ENCODE measurements at regions not wholly inside any gene's neighbourhood (a gene's known extent, or its start where the extent isn't known, plus 50 kb on each side); places are given as distances from the start of the nearest gene placed in this dataset.
A peak's percentile ranks its signal among the peaks of the same experiment; 100 is the strongest.

DNA sequence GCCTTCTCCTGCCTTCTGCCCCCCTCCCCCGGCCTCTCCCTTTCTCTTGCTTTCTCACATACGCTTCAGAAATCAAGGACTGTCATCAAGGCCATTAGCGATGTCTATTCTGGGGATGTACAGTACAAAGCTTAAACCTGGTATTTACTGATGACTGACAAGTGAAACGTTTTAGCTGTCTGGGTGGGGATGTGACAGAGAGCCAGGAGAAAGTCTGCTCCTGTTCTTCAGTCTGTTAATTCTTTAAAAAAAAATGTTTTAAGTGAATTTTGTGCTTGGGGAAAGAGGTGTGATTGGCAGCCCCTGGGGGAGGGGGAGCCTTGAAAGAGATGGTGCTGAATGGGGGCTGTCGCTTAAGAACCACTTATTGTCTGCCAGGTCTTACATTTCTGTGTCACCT lies 283.0 kb upstream of the PLXNA2 start:
- Histone ChIP-seq H3K9me3 (ENCODE audit: low read length) (no peaks in the 10 kb centered on the region), H4K20me1 (ENCODE audit: insufficient read depth) (no peaks in the 10 kb centered on the region), H3K4me3 (ENCODE audit: low read length) (peak overlapping the region; percentile 53), H3K4me2 (ENCODE audit: low read length) (peak overlapping the region; percentile 53), H3K36me3 (ENCODE audit: insufficient read depth, low read length) (no peaks in the 10 kb centered on the region), H3K27ac (ENCODE audit: low read length) (peak overlapping the region; percentile 98), H3K27me3 (ENCODE audit: insufficient read depth, low read depth, low read length) (no peaks in the 10 kb centered on the region), H3K9ac (ENCODE audit: low read length) (peak overlapping the region; percentile 70), H2AFZ (ENCODE audit: low read depth, low read length) (no peak overlapping the region), H3K79me2 (replicated peaks; ENCODE audit: insufficient read depth, low read length) (no peaks in the 10 kb centered on the region), H3K9me2 (ENCODE audit: insufficient read depth, low read length) (no peaks in the 10 kb centered on the region), H3F3A (ENCODE audit: insufficient read depth, low read length, poor library complexity, severe bottlenecking) (peaks cover 19% of the 10 kb centered on the region)
- TF ChIP-seq POLR2AphosphoS5 (IDR thresholded peaks at IDR 0.05) = peak; percentile 93
- no peak for TF ChIP-seq TAF1 (IDR thresholded peaks at IDR 0.05; ENCODE audit: low read depth)
- TF ChIP-seq, protein P1, sequence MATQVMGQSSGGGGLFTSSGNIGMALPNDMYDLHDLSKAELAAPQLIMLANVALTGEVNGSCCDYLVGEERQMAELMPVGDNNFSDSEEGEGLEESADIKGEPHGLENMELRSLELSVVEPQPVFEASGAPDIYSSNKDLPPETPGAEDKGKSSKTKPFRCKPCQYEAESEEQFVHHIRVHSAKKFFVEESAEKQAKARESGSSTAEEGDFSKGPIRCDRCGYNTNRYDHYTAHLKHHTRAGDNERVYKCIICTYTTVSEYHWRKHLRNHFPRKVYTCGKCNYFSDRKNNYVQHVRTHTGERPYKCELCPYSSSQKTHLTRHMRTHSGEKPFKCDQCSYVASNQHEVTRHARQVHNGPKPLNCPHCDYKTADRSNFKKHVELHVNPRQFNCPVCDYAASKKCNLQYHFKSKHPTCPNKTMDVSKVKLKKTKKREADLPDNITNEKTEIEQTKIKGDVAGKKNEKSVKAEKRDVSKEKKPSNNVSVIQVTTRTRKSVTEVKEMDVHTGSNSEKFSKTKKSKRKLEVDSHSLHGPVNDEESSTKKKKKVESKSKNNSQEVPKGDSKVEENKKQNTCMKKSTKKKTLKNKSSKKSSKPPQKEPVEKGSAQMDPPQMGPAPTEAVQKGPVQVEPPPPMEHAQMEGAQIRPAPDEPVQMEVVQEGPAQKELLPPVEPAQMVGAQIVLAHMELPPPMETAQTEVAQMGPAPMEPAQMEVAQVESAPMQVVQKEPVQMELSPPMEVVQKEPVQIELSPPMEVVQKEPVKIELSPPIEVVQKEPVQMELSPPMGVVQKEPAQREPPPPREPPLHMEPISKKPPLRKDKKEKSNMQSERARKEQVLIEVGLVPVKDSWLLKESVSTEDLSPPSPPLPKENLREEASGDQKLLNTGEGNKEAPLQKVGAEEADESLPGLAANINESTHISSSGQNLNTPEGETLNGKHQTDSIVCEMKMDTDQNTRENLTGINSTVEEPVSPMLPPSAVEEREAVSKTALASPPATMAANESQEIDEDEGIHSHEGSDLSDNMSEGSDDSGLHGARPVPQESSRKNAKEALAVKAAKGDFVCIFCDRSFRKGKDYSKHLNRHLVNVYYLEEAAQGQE (IDR thresholded peaks at IDR 0.05; ENCODE audit: borderline replicate concordance) = peak; percentile 79
- TF ChIP-seq, protein P2, sequence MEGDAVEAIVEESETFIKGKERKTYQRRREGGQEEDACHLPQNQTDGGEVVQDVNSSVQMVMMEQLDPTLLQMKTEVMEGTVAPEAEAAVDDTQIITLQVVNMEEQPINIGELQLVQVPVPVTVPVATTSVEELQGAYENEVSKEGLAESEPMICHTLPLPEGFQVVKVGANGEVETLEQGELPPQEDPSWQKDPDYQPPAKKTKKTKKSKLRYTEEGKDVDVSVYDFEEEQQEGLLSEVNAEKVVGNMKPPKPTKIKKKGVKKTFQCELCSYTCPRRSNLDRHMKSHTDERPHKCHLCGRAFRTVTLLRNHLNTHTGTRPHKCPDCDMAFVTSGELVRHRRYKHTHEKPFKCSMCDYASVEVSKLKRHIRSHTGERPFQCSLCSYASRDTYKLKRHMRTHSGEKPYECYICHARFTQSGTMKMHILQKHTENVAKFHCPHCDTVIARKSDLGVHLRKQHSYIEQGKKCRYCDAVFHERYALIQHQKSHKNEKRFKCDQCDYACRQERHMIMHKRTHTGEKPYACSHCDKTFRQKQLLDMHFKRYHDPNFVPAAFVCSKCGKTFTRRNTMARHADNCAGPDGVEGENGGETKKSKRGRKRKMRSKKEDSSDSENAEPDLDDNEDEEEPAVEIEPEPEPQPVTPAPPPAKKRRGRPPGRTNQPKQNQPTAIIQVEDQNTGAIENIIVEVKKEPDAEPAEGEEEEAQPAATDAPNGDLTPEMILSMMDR (IDR thresholded peaks at IDR 0.05; ENCODE audit: poor library complexity, severe bottlenecking) = no peak
- peak; percentile 100 for TF ChIP-seq EP300 (conservative IDR thresholded peaks at IDR 0.05; ENCODE audit: poor library complexity, severe bottlenecking)
- peak; percentile 63 for TF ChIP-seq SMC3 (conservative IDR thresholded peaks at IDR 0.05; ENCODE audit: poor library complexity)
- peak; percentile 69 for TF ChIP-seq RAD21 (conservative IDR thresholded peaks at IDR 0.05)
- TF ChIP-seq EZH2 (IDR thresholded peaks at IDR 0.05; ENCODE audit: borderline replicate concordance, insufficient read depth, low read length, poor library complexity, severe bottlenecking) = no peak
- peak; percentile 50 for TF ChIP-seq MXI1 (conservative IDR thresholded peaks at IDR 0.05; ENCODE audit: poor library complexity, severe bottlenecking)

- Histone ChIP-seq H3K36me3 (ENCODE audit: insufficient read depth, low read length) (no peaks in the 10 kb centered on the region), H3K79me2 (replicated peaks; ENCODE audit: insufficient read depth, low read length) (no peaks in the 10 kb centered on the region), H3K4me3 (ENCODE audit: low read length) (peak overlapping the region; percentile 1), H3K27me3 (ENCODE audit: insufficient read depth, low read depth, low read length) (no peaks in the 10 kb centered on the region), H3K4me2 (ENCODE audit: low read length) (no peak overlapping the region), H3K9me3 (ENCODE audit: low read length) (no peaks in the 10 kb centered on the region), H4K20me1 (ENCODE audit: insufficient read depth) (no peaks in the 10 kb centered on the region), H3K27ac (ENCODE audit: low read length) (peak overlapping the region; percentile 98), H3K9me2 (ENCODE audit: insufficient read depth, low read length) (no peaks in the 10 kb centered on the region), H3F3A (ENCODE audit: insufficient read depth, low read length, poor library complexity, severe bottlenecking) (peaks cover 19% of the 10 kb centered on the region), H3K9ac (ENCODE audit: low read length) (peak overlapping the region; percentile 55), H2AFZ (ENCODE audit: low read depth, low read length) (no peak overlapping the region)
- TF ChIP-seq, protein P1 (IDR thresholded peaks at IDR 0.05; ENCODE audit: borderline replicate concordance) = no peak
- TF ChIP-seq POLR2AphosphoS5 (IDR thresholded peaks at IDR 0.05) (peak; percentile 40), EP300 (conservative IDR thresholded peaks at IDR 0.05; ENCODE audit: poor library complexity, severe bottlenecking) (no peak), TAF1 (IDR thresholded peaks at IDR 0.05; ENCODE audit: low read depth) (no peak), EZH2 (IDR thresholded peaks at IDR 0.05; ENCODE audit: borderline replicate concordance, insufficient read depth, low read length, poor library complexity, severe bottlenecking) (no peak), SMC3 (conservative IDR thresholded peaks at IDR 0.05; ENCODE audit: poor library complexity) (peak; percentile 38), MXI1 (conservative IDR thresholded peaks at IDR 0.05; ENCODE audit: poor library complexity, severe bottlenecking) (no peak), RAD21 (conservative IDR thresholded peaks at IDR 0.05) (peak; percentile 44)
- TF ChIP-seq, protein P2 (IDR thresholded peaks at IDR 0.05; ENCODE audit: poor library complexity, severe bottlenecking) = no peak
Observed at GRCh38 chr1:208528578-208529240, 284.5 kb upstream of the PLXNA2 start.
